Heart left ventricle (tissue), 13 donors: ENCODE measurements at regions not wholly inside any gene's neighbourhood (a gene's known extent, or its start where the extent isn't known, plus 50 kb on each side); places are given as distances from the start of the nearest gene placed in this dataset.

Experiments
- POLR2A ChIP-seq, 2 donors: fragments of 450-650 bp; IDR thresholded peaks; one replicate each; pipeline ENCODE4 v1.6.1; 2017; ENCODE audit warnings: antibody characterized with exemption in 2 of 2, mild to moderate bottlenecking in 2 of 2, moderate library complexity in 2 of 2
- TF ChIP-seq, protein P1 (sequence below), 12 donors: fragments of 200-600 bp; sonication (generic) in 4 of 12; IDR thresholded peaks; one replicate each; pipeline versions ENCODE4 v1.5.0 to v1.8.0; 2018 to 2022; ENCODE audit warnings: antibody characterized with exemption in 12 of 12, mild to moderate bottlenecking in 5 of 12
- donor health status: ischemic (EF 13 %, LVEDD 7.1; RV severe dilation, severe dysfunction).
- donor health status: DM: no; HTN: yes; CAD: no.
- donor health status: DM: no; HTN: no; CAD: no.
- donor health status: ischemic (EF 25% LVEDD 6.9; RV normal size, moderate dysfunction).
- donor health status: ischemic (EF 25% LVEDD 5.7; RV mildly dilated, moderate dysfunction).
- donor health status: ischemic (EF 35%, LVEDD 5.7; RV mildly dilated, moderate dysfunction).
- donor health status: nonischemic (EF 11% LVEDD 7.7; RV severe dilation, severe dysfunction).
- donor health status: DM: yes; HTN: yes; CAD: no.
- donor health status: PGD.
- donor health status: ischemic (EF 29% LVEDD 5.4; RV normal size, mild dysfunction).
- donor health status: nonischemic (EF 23%, LVEDD 6.1; RV moderate dilation, normal function).

GRCh38 chr2:215190588-215190987 lies 52.2 kb upstream of the ABCA12 start:
- TF ChIP-seq, protein P1, sequence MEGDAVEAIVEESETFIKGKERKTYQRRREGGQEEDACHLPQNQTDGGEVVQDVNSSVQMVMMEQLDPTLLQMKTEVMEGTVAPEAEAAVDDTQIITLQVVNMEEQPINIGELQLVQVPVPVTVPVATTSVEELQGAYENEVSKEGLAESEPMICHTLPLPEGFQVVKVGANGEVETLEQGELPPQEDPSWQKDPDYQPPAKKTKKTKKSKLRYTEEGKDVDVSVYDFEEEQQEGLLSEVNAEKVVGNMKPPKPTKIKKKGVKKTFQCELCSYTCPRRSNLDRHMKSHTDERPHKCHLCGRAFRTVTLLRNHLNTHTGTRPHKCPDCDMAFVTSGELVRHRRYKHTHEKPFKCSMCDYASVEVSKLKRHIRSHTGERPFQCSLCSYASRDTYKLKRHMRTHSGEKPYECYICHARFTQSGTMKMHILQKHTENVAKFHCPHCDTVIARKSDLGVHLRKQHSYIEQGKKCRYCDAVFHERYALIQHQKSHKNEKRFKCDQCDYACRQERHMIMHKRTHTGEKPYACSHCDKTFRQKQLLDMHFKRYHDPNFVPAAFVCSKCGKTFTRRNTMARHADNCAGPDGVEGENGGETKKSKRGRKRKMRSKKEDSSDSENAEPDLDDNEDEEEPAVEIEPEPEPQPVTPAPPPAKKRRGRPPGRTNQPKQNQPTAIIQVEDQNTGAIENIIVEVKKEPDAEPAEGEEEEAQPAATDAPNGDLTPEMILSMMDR (IDR thresholded peaks at IDR 0.05): no peak
- TF ChIP-seq POLR2A (IDR thresholded peaks at IDR 0.05): no peak
